ENCODE measurements at regions not wholly inside any gene's neighbourhood (a gene's known extent, or its start where the extent isn't known, plus 50 kb on each side); places are given as distances from the start of the nearest gene placed in this dataset.

GRCh38 chr6:6916598-6916997 lies 191.2 kb upstream of the RREB1 start:
- no peak for TF ChIP-seq CTCF (IDR thresholded peaks at IDR 0.05; ENCODE audit: extremely low read depth in 1 of 2, insufficient read depth in 1 of 2, low read depth in 1 of 2, low read length in 2 of 2)
- TF ChIP-seq POLR2AphosphoS5 (IDR thresholded peaks at IDR 0.05; ENCODE audit: insufficient read depth, low read depth, low read length) = no peak
- no peak for TF ChIP-seq EZH2 (IDR thresholded peaks at IDR 0.05; ENCODE audit: borderline replicate concordance, low read depth, low read length, severe bottlenecking)
- no peak for TF ChIP-seq MAX (IDR thresholded peaks at IDR 0.05; ENCODE audit: insufficient read depth, insufficient read length)
- TF ChIP-seq POLR2A (IDR thresholded peaks at IDR 0.05; ENCODE audit: low read depth, low read length) = no peak
- TF ChIP-seq JUN (IDR thresholded peaks at IDR 0.05; ENCODE audit: borderline replicate concordance, insufficient read depth, insufficient read length, low read depth) = no peak
- TF ChIP-seq FOS (IDR thresholded peaks at IDR 0.05; ENCODE audit: borderline replicate concordance, insufficient read depth, low read length) = no peak
- no peak for TF ChIP-seq GATA2 (IDR thresholded peaks at IDR 0.05; ENCODE audit: insufficient read depth, insufficient read length, low read depth, low read length)
- no peak for TF ChIP-seq MYC (IDR thresholded peaks at IDR 0.05; ENCODE audit: low read depth, low read length)
